GM19023 (cell line): ENCODE measurements at regions not wholly inside any gene's neighbourhood (a gene's known extent, or its start where the extent isn't known, plus 50 kb on each side); places are given as distances from the start of the nearest gene placed in this dataset.
"Not testable (repeated sequence)": the region's sequence is repeated elsewhere in the genome, so short reads cannot be mapped to it uniquely, and the experiment has no call there.

Experiments
- ATAC-seq: cut with Tn5 transposase; IDR thresholded peaks from one replicate; pipeline ENCODE4 v1.9.1; 2021; ENCODE audit warnings: mild to moderate bottlenecking, moderate library complexity; ENCODE audit not compliant: unreplicated experiment

GRCh38 chr6:148602136-148602535 lies 144.7 kb upstream of the UST start:
- ATAC-seq = no peak

DNA sequence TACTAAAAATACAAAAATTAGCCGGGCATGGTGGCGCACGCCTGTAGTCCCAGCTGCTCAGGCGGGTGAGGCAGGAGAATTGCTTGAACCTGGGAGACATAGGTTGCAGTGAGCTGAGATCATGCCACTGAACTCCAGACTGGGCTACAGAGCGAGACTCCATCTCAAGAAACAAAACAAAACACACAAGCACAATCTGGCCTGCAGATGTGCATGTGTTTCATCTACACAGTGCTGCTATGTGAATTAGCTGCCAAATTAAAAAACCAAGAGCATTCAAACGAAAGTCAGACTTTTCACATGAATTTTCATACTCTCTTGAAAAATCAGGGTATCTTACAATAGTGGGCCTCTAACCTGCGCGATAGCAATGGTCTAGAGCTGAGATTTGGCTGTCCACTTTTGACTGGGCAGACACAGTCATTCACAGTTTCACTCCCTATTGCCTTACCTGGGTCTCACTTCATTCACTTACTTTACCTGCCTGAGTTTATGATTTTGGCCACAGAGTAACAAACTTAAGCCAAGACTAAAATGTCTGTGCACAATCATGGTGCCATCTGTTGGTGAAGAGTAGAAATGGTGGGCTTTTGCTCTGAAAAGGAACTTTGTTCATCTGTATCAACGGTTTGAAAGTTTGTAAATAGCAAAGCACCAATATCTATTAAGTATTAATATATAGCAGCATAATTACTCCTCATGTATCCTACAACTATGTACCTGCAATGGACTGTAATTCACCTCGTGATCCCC lies 138.5 kb upstream of the UST start:
- ATAC-seq = no peak

- ATAC-seq = no peak
These were observed 135.6 kb upstream of the UST start for GRCh38 chr6:148611213-148611612.

GRCh38 chr6:148612043-148612442 lies 134.8 kb upstream of the UST start:
- ATAC-seq = no peak

DNA sequence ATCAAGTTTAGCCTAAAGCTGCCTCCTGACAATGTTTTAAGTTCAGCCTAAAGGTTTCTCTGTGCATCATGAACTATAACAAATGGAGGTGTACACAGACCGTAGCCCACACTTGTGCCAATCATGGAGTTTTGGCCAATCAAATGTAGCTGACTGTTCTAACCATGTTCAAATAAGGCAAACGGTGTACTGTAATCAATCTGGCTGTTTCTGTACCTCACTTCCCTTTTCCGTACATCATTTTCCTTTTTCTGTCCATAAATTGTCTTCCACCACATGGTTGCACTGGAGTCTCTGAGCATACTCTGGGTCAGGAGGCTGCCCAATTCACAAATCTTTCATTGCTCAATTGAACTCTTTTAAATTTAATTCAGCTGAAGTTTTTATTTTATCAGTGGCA lies 132.2 kb upstream of the UST start:
- no peak for ATAC-seq

DNA sequence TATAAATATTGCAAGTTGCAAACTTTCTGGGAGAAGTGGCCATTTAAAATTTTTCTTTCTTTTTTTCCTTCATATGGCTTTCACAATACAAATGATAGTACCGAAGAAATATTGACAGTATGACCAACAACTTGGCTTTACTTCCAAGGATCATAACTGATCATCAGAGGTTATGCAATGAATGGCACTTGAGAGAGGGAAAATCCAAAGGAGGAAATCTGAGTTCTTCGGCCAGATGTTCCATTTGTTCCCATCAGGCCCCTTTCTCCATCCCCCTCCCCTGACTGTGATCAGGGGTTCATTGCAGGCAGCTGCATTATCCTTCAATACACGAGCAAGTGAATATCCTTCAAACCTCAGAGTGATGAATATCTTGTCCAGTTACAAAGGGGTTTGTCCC lies 130.0 kb upstream of the UST start:
- ATAC-seq = no peak

GRCh38 chr6:148617530-148617929 lies 129.3 kb upstream of the UST start:
- no peak for ATAC-seq

DNA sequence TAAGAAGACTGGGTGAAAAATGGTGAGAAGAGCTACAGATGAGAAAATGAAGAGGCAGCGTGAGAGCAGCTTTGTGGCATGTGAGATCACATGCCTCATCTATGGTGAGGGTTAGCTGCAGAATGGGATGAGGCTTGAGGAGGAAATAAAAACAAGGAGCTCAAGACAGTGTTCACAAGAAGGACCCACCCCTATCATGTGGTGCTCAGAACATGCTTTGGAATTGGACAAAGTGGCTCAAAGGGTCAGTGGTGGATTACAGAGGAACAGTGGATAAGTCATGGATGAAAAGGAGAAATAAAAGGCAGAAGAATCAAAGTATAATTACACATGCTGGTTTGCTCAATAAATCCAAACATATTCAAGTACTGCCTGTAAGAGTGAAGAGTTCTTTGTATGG lies 126.9 kb upstream of the UST start:
- ATAC-seq = no peak

DNA sequence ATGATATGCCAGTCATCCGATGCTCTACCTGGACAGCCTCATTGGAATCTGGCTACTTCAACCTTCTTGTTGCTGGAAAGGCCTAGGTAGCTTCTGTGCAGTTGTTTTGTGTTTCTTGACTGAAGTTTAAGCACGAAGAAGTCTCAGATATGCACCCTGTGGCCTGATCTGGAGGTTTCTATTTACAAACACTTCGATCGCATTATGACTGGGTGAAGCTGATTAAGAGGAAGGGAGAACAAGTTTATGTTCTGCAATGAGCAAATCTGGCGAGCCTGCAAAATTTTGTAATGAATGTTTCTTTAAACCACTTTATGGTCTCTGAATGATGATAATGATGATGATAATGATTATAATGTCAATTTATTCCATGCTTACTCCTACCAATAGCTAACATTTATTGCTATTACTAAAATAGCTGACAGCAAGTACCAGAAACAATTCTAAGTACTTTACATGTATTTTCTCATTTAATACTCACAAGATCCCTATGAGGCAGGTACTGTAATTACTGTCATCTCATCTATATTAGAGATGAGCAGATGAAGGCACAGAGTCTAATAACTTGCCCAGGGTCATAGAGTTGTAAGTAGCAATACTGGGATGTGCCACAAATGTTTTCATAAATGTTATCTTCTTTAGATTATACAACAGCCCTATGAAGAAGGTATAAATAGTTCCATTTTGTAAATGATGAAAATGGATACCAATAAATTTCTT lies 126.1 kb upstream of the UST start:
- ATAC-seq = peak; percentile 86

DNA sequence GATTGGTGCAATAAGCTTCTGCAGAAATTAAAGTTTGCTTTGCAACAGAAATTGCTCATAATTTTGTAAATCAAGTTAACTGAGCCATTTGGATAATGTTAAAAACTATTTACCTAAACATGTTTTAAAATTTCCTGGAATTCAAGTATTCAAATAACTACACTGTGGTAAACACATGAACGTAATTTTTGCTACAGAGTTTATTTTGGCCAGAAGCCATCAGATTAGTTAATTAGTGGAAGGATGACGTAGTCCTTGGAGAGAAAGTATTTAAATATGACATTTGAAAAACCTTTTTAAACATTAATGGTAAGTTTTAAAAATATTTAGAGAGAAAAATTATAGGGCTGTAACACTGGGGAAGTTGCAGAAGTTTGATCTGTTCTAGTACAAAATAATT lies 121.2 kb upstream of the UST start:
- ATAC-seq = no peak

- no peak for ATAC-seq
These were observed 118.6 kb upstream of the UST start for GRCh38 chr6:148628251-148628650.

GRCh38 chr6:148629181-148629580 lies 117.6 kb upstream of the UST start:
- no peak for ATAC-seq

DNA sequence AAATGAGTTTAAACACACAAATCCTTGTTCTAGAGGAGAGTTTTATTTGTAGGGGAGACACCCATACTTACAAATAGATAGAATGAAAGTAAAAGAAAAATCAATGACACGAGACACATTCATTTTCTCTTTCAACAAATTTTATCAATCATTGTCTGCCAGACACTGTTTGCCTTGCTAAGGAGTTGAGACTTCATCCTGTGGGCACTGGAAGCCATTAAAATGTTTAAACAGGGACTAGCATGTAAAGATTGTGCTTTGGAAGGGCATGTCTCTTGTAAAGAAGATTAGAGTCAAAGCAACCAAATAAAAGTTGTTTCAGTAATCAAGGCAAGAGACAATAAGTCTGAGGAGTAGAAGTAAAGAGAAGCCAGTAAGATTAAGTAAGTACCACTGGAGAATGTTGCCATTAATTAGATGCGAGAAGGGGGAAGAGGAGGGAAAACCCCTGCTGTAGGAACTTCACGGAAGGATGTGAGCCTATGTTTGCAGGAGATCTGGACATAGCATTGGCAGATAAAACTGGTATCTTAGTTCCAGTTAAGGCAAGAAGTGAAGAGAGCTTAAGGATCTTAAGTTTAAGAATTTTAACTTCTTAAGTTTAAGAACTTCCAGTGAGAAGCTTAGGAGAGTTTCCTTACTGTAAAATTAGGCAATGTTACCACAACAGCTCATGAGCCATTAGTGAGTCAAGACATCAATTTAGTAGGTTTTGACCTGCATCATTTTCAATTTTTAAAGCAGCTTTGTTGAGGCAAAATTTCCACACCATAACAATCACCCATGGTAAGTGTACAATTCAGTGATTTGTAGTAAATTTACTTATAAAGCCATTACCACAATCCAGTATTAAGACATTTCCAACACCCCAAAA lies 117.0 kb upstream of the UST start:
- ATAC-seq = no peak

DNA sequence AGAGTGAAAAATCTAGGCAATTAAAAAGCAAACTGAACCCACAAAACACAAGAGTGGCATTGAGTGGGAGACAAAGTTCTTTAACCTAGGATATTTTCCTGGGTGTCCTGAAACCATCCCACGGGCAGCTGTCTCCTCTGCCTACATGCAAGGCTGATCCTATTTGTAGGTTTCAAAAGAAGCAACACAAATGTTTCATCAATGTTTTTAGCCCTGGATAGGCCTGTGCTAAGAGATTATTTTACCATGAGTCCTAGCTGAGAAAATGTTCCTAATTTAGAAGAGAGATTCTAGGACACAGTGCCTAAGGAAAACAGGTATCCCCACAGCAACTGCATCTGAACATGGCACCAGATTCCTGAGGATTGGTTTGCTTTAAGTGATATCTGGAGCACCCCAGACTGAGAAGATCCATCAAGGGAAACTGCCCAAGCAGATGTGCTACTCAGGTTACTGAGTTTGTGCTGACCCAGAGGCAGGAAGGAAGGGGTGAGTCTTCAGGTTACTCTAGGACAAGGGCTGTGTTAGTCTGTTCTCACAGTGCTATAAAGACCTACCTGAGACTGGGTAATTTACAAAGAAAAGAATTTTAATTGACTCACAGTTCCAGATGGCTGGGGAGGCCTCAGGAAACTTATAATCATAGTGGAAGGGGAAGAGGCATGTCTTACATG lies 111.6 kb upstream of the UST start:
- ATAC-seq = no peak

- not testable (repeated sequence) for ATAC-seq
These were observed 105.0 kb upstream of the UST start for GRCh38 chr6:148641836-148642235.

- not testable (repeated sequence) for ATAC-seq
These were observed 103.6 kb upstream of the UST start for GRCh38 chr6:148643208-148643607.

DNA sequence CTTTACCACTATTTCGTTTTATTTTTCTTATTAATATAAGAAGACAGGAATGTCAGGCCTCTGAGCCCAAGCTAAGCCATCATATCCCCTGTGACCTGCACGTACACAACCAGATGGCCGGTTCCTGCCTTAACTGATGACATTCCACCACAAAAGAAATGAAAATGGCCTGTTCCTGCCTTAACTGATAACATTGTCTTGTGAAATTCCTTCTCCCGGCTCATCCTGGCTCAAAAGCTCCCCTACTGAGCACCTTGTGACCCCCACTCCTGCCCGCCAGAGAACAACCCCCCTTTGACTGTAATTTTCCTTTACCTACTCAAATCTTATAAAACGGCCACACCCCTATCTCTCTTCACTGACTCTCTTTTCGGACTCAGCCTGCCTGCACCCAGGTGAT lies 101.8 kb upstream of the UST start:
- ATAC-seq = not testable (repeated sequence)

- ATAC-seq = no peak
These were observed 97.9 kb upstream of the UST start for GRCh38 chr6:148648754-148649453.

DNA sequence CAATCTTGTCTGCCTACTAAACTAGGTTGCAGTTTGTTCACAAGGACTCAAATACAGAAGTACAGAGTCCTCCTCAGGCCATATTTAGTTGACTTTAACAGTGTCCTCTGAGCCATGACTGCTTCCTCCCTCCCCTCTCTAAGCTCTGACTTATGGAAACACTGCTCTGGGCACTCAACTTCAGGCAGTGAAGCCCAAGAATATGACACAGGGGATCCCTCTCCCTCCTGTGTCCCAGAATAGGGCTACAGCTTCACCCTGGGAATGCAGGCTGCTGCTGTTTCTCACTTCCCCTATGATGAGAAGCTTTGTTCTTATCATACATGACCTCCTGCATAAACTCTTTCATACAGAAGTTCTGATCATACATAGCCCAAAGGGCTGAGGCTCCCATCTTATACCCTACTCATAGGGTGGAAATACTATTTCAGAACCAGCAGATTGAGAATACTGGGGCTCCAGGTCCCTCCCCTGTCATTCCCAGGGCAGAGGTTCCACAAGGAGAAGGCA lies 97.3 kb upstream of the UST start:
- ATAC-seq = no peak

- ATAC-seq = no peak
These were observed 95.8 kb upstream of the UST start for GRCh38 chr6:148650941-148651505.
